CD14-positive monocyte (primary cell): ENCODE measurements at regions not wholly inside any gene's neighbourhood (a gene's known extent, or its start where the extent isn't known, plus 50 kb on each side); places are given as distances from the start of the nearest gene placed in this dataset.

Source experiments
- DNase-seq, 3 donors: peaks; one replicate each; pipeline ENCODE4 v3.0.0-alpha.2; 2011 to 2022
- H2AFZ ChIP-seq: 2 replicates; pipeline ENCODE4 v1.6.0; 2012; ENCODE audit warnings: mild to moderate bottlenecking, low read depth, low read length, inconsistent platforms; ENCODE audit not compliant: insufficient read depth, poor library complexity, severe bottlenecking
- H3K27ac ChIP-seq, 2 donors: 1 replicate in 1 of 2; 2 replicates in 1 of 2; pipeline ENCODE4 v1.5.1; 2012 to 2013; ENCODE audit warnings: low read length in 2 of 2, control low read depth in 1 of 2, inconsistent platforms in 1 of 2, low read depth in 1 of 2, mild to moderate bottlenecking in 1 of 2
- H3K27me3 ChIP-seq, 2 donors: one replicate each; pipeline versions ENCODE4 v1.6.0 to v1.6.1; 2011 to 2013; ENCODE audit warnings: low read length in 2 of 2; ENCODE audit not compliant: control insufficient read depth in 2 of 2, insufficient read depth in 2 of 2
- H3K36me3 ChIP-seq, 2 donors: replicated peaks in 1 of 2; 1 replicate in 1 of 2; 2 replicates in 1 of 2; pipeline versions ENCODE4 v1.5.1 to v1.6.1; 2012 to 2013; ENCODE audit warnings: low read length in 2 of 2, control low read depth in 1 of 2, inconsistent platforms in 1 of 2, mild to moderate bottlenecking in 1 of 2; ENCODE audit not compliant: insufficient read depth in 2 of 2, control insufficient read depth in 1 of 2
- H3K4me1 ChIP-seq, 2 donors: 1 replicate in 1 of 2; 2 replicates in 1 of 2; pipeline versions ENCODE4 v1.5.1 to v1.6.1; 2012 to 2013; ENCODE audit warnings: low read length in 2 of 2, control low read depth in 1 of 2, inconsistent platforms in 1 of 2, mild to moderate bottlenecking in 1 of 2, moderate library complexity in 1 of 2; ENCODE audit not compliant: insufficient read depth in 2 of 2, control insufficient read depth in 1 of 2
- H3K4me2 ChIP-seq: replicated peaks from 2 replicates; pipeline ENCODE3; 2012; ENCODE audit warnings: low read length, moderate library complexity, mild to moderate bottlenecking; ENCODE audit not compliant: poor library complexity, severe bottlenecking; ENCODE audit errors: extremely low read depth
- H3K4me3 ChIP-seq, 3 experiments: fragments of 200-600 bp in 1 of 3; sonication (generic) in 1 of 3; replicated peaks in 1 of 3; 1 replicate in 2 of 3; 2 replicates in 1 of 3; pipeline ENCODE4 v1.5.1; 2011 to 2013; ENCODE audit warnings: low read length in 3 of 3, mild to moderate bottlenecking in 3 of 3, control low read depth in 2 of 3, low read depth in 2 of 3, inconsistent platforms in 1 of 3, moderate library complexity in 1 of 3
- H3K79me2 ChIP-seq: 2 replicates; pipeline ENCODE4 v1.6.0; 2012; ENCODE audit warnings: mild to moderate bottlenecking, control low read depth, inconsistent platforms, low read length, moderate library complexity; ENCODE audit not compliant: insufficient read depth
- H3K9ac ChIP-seq: 2 replicates; pipeline ENCODE4 v1.6.0; 2017; ENCODE audit warnings: low read length, mild to moderate bottlenecking; ENCODE audit not compliant: insufficient read depth, poor library complexity, severe bottlenecking
- H3K9me3 ChIP-seq, 2 donors: replicated peaks in 1 of 2; 1 replicate in 1 of 2; 2 replicates in 1 of 2; pipeline versions ENCODE4 v1.5.1 to v1.6.1; 2012 to 2013; ENCODE audit warnings: low read length in 2 of 2, control low read depth in 1 of 2; ENCODE audit not compliant: control insufficient read depth in 1 of 2, insufficient read depth in 1 of 2
- H4K20me1 ChIP-seq: 2 replicates; pipeline ENCODE4 v1.6.0; 2012; ENCODE audit warnings: mild to moderate bottlenecking, low read length, control low read depth, moderate library complexity; ENCODE audit not compliant: insufficient read depth
- H3K27ac Mint-ChIP-seq, 7 donors: one replicate each; pipeline ENCODE4 v1.8.0; 2020; ENCODE audit warnings: mild to moderate bottlenecking in 7 of 7, mixed read lengths in 7 of 7, moderate library complexity in 6 of 7, inconsistent platforms in 2 of 7
- H3K27me3 Mint-ChIP-seq, 3 donors: one replicate each; pipeline ENCODE4 v1.8.0; 2021 to 2022; ENCODE audit warnings: low read depth in 3 of 3, mild to moderate bottlenecking in 3 of 3, mixed read lengths in 3 of 3, moderate library complexity in 3 of 3, inconsistent platforms in 1 of 3
- H3K36me3 Mint-ChIP-seq, 2 donors: one replicate each; pipeline ENCODE4 v1.8.0; 2020; ENCODE audit warnings: mixed read lengths in 2 of 2, inconsistent platforms in 1 of 2, mild to moderate bottlenecking in 1 of 2
- H3K4me1 Mint-ChIP-seq: one replicate; pipeline ENCODE4 v1.8.0; 2020; ENCODE audit warnings: mild to moderate bottlenecking, mixed read lengths
- H3K4me3 Mint-ChIP-seq, 2 donors: one replicate each; pipeline ENCODE4 v1.8.0; 2020; ENCODE audit warnings: mild to moderate bottlenecking in 2 of 2, mixed read lengths in 2 of 2, moderate library complexity in 1 of 2
- H3K9me3 Mint-ChIP-seq, 7 donors: one replicate each; pipeline ENCODE4 v1.8.0; 2020 to 2022; ENCODE audit warnings: mixed read lengths in 7 of 7, mild to moderate bottlenecking in 6 of 7, moderate library complexity in 6 of 7, inconsistent platforms in 2 of 7
- WGBS: methylation state at CpG from one replicate; pipeline ENCODE4 v1.1.5; 2013; ENCODE audit warnings: missing lambda C conversion rate; ENCODE audit not compliant: insufficient coverage; 5-methylcytosine and 5-hydroxymethylcytosine counted together
- intact Hi-C, 2 donors: fragments of 100-400 bp; cut with micrococcal nuclease; formaldehyde crosslinking; loops; one replicate each; pipeline versions ENCODE4 v1.15.0 to v1.15.1; 2023
- TF ChIP-seq, protein P1 (sequence below): fragments of 200-600 bp; IDR thresholded peaks from one replicate; pipeline ENCODE4 v1.8.0; 2022; ENCODE audit warnings: antibody characterized with exemption, mild to moderate bottlenecking

DNA sequence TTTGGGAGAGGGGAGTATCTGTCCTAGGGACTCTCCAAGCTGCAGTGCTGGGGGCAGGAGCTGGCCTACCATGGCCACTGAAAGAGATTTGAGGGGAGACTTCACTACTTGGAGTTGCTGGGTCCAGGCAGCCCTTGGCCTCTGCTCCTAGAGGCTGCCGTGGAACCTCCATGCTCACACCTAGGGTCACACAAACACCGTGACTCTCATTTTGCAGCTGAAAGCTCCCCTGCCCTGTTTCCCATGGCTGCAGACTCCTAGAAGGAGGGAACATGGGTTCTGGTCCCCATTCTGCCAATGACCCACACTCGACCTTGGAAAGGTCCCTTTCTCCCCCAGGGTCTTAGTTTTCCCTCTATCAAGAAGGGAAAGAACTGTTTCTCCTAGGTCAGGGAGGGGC is 147.1 kb upstream of the PPP1R26 start:
- peaks cover 0 to 4% (median 0%) of the 10 kb centered on the region in 7 donors for H3K9me3 Mint-ChIP-seq
- peaks cover 0 to 6% (median 1%) of the 10 kb centered on the region in 3 donors for H3K27me3 Mint-ChIP-seq
- no peak overlapping the region for H3K4me2 ChIP-seq
- H3K27ac ChIP-seq, result no peak overlapping the region
- no peaks in the 10 kb centered on the region for H3K36me3 ChIP-seq
- TF ChIP-seq, protein P1, sequence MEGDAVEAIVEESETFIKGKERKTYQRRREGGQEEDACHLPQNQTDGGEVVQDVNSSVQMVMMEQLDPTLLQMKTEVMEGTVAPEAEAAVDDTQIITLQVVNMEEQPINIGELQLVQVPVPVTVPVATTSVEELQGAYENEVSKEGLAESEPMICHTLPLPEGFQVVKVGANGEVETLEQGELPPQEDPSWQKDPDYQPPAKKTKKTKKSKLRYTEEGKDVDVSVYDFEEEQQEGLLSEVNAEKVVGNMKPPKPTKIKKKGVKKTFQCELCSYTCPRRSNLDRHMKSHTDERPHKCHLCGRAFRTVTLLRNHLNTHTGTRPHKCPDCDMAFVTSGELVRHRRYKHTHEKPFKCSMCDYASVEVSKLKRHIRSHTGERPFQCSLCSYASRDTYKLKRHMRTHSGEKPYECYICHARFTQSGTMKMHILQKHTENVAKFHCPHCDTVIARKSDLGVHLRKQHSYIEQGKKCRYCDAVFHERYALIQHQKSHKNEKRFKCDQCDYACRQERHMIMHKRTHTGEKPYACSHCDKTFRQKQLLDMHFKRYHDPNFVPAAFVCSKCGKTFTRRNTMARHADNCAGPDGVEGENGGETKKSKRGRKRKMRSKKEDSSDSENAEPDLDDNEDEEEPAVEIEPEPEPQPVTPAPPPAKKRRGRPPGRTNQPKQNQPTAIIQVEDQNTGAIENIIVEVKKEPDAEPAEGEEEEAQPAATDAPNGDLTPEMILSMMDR, result no peak
- no peaks in the 10 kb centered on the region for H3K27me3 ChIP-seq
- H3K4me3 Mint-ChIP-seq, result no peak overlapping the region
- DNase-seq, result no peak
- no peak overlapping the region for H3K9ac ChIP-seq
- intact Hi-C loops, result no loop called here
- H3K4me3 ChIP-seq, result no peak overlapping the region
- WGBS, result 86% methylated on average over 2 of the region's 3 CpGs
- no peak overlapping the region for H2AFZ ChIP-seq
- H3K27ac Mint-ChIP-seq, result no peak overlapping the region
- no peaks in the 10 kb centered on the region for H3K36me3 Mint-ChIP-seq
- H3K79me2 ChIP-seq, result no peaks in the 10 kb centered on the region
- no peaks in the 10 kb centered on the region for H3K9me3 ChIP-seq
- H4K20me1 ChIP-seq, result no peaks in the 10 kb centered on the region
- H3K4me1 Mint-ChIP-seq, result no peaks in the 10 kb centered on the region
- H3K4me1 ChIP-seq, result no peaks in the 10 kb centered on the region

GRCh38 chr9:135332979-135333748 is 146.4 kb upstream of the PPP1R26 start:
- no peak overlapping the region for H3K9ac ChIP-seq
- no peaks in the 10 kb centered on the region for H3K27me3 ChIP-seq
- WGBS, result 95% methylated on average over 6 of the region's 7 CpGs
- no peaks in the 10 kb centered on the region for H3K79me2 ChIP-seq
- H3K4me1 ChIP-seq, result no peaks in the 10 kb centered on the region
- H3K9me3 ChIP-seq, result no peaks in the 10 kb centered on the region
- no peaks in the 10 kb centered on the region for H4K20me1 ChIP-seq
- Mint-ChIP-seq H3K9me3 (peaks cover 0 to 2% (median 0%) of the 10 kb centered on the region in 7 donors), H3K27ac (no peak overlapping the region), H3K36me3 (no peaks in the 10 kb centered on the region), H3K4me1 (no peaks in the 10 kb centered on the region), H3K27me3 (peaks cover under 1 to 4% (median 1%) of the 10 kb centered on the region in 3 donors), H3K4me3 (no peak overlapping the region)
- DNase-seq, result no peak
- intact Hi-C loops, result no loop called here
- H3K4me3 ChIP-seq, result no peak overlapping the region
- H3K36me3 ChIP-seq, result no peaks in the 10 kb centered on the region
- no peak overlapping the region for H3K4me2 ChIP-seq
- H3K27ac ChIP-seq, result no peak overlapping the region
- H2AFZ ChIP-seq, result no peak overlapping the region
- TF ChIP-seq, protein P1, result no peak
